Endodermal cell (in vitro differentiated cells): ENCODE measurements at regions not wholly inside any gene's neighbourhood (a gene's known extent, or its start where the extent isn't known, plus 50 kb on each side); places are given as distances from the start of the nearest gene placed in this dataset.
"Not testable (repeated sequence)": the region's sequence is repeated elsewhere in the genome, so short reads cannot be mapped to it uniquely, and the experiment has no call there.

Source experiments
- DNase-seq: peaks from one replicate; pipeline ENCODE4 v3.0.0-alpha.2; 2017
- H3K27ac ChIP-seq: 2 replicates; pipeline ENCODE4 v1.5.1; 2013; ENCODE audit warnings: mild to moderate bottlenecking, low read depth, low read length, moderate library complexity
- H3K27me3 ChIP-seq: 2 replicates; pipeline ENCODE4 v1.6.1; 2013; ENCODE audit warnings: mild to moderate bottlenecking, low read length, moderate library complexity; ENCODE audit not compliant: insufficient read depth, control insufficient read depth, poor library complexity, severe bottlenecking
- H3K36me3 ChIP-seq: 2 replicates; pipeline ENCODE4 v1.7.0; 2013; ENCODE audit warnings: mild to moderate bottlenecking, low read length, moderate library complexity; ENCODE audit not compliant: control insufficient read depth, insufficient read depth
- H3K4me1 ChIP-seq: one replicate; pipeline ENCODE4 v1.7.0; 2013; ENCODE audit warnings: low read length; ENCODE audit not compliant: control insufficient read depth, insufficient read depth
- H3K4me3 ChIP-seq: 2 replicates; pipeline ENCODE4 v1.5.1; 2013; ENCODE audit warnings: mild to moderate bottlenecking, low read length, moderate library complexity
- H3K9ac ChIP-seq: 2 replicates; pipeline ENCODE4 v1.6.1; 2013; ENCODE audit warnings: mild to moderate bottlenecking, low read length, moderate library complexity; ENCODE audit not compliant: poor library complexity, severe bottlenecking; ENCODE audit errors: extremely low read depth
- H3K9me3 ChIP-seq: 2 replicates; pipeline ENCODE4 v1.6.1; 2013; ENCODE audit warnings: mild to moderate bottlenecking, low read length, moderate library complexity; ENCODE audit not compliant: control insufficient read depth
- H3K27ac Mint-ChIP-seq: 2 replicates; pipeline ENCODE4 v1.8.0; 2020; ENCODE audit warnings: mixed read lengths
- H3K27me3 Mint-ChIP-seq: 2 replicates; pipeline ENCODE4 v1.8.0; 2021; ENCODE audit warnings: mild to moderate bottlenecking, mixed read lengths; ENCODE audit not compliant: insufficient read depth
- H3K36me3 Mint-ChIP-seq: 2 replicates; pipeline ENCODE4 v1.8.0; 2020; ENCODE audit warnings: low read depth, mixed read lengths
- H3K4me1 Mint-ChIP-seq: 2 replicates; pipeline ENCODE4 v1.8.0; 2020; ENCODE audit warnings: mixed read lengths
- H3K4me3 Mint-ChIP-seq: 2 replicates; pipeline ENCODE4 v1.8.0; 2020; ENCODE audit warnings: mild to moderate bottlenecking, moderate library complexity, mixed read lengths
- H3K9me3 Mint-ChIP-seq: 2 replicates; pipeline ENCODE4 v1.8.0; 2020; ENCODE audit warnings: mild to moderate bottlenecking, mixed read lengths
- WGBS, 2 experiments: methylation state at CpG; one replicate each; pipeline versions ENCODE4 v1.1.5 to v1.1.7; 2013; ENCODE audit warnings: missing lambda C conversion rate in 2 of 2, mixed read lengths in 1 of 2; ENCODE audit not compliant: insufficient coverage in 1 of 2, insufficient read length in 1 of 2; 5-methylcytosine and 5-hydroxymethylcytosine counted together
- TF ChIP-seq, protein P1 (sequence below): fragments of 200-600 bp; sonication (generic); conservative IDR thresholded peaks from 2 replicates; pipeline ENCODE4 v1.5.0; 2021; ENCODE audit warnings: antibody characterized with exemption, mild to moderate bottlenecking

DNA sequence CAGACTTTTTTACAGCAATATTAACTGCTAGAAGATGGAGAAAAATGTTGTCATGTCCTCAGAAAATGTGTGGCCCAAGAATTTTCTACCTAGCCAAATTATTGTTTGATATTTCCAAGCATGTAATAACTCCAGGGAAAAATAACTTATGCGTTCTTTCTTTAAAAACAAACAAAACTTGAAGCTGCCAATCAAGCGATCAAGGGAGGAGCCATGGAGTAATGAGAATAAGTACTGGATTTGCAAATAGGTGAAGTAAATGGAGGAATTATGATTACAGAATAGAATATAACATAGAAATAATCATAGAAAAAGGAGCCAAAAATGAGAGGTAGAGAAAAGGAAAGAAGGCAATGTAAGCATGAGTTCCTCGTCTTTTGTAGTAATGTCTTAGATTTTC, 225.3 kb downstream of the DLEU7 start:
- Mint-ChIP-seq H3K4me1 (no peaks in the 10 kb centered on the region), H3K36me3 (no peaks in the 10 kb centered on the region), H3K27me3 (peaks cover 24% of the 10 kb centered on the region), H3K4me3 (no peak overlapping the region), H3K9me3 (no peaks in the 10 kb centered on the region), H3K27ac (no peak overlapping the region)
- Histone ChIP-seq H3K36me3 (no peaks in the 10 kb centered on the region), H3K9me3 (no peaks in the 10 kb centered on the region), H3K27me3 (peaks cover 31% of the 10 kb centered on the region), H3K4me3 (no peak overlapping the region), H3K4me1 (no peaks in the 10 kb centered on the region), H3K9ac (no peak overlapping the region), H3K27ac (no peak overlapping the region)
- WGBS, 2 experiments, result 82 to 93% methylated on average over 2 to 3 of the region's 3 CpGs
- TF ChIP-seq, protein P1, sequence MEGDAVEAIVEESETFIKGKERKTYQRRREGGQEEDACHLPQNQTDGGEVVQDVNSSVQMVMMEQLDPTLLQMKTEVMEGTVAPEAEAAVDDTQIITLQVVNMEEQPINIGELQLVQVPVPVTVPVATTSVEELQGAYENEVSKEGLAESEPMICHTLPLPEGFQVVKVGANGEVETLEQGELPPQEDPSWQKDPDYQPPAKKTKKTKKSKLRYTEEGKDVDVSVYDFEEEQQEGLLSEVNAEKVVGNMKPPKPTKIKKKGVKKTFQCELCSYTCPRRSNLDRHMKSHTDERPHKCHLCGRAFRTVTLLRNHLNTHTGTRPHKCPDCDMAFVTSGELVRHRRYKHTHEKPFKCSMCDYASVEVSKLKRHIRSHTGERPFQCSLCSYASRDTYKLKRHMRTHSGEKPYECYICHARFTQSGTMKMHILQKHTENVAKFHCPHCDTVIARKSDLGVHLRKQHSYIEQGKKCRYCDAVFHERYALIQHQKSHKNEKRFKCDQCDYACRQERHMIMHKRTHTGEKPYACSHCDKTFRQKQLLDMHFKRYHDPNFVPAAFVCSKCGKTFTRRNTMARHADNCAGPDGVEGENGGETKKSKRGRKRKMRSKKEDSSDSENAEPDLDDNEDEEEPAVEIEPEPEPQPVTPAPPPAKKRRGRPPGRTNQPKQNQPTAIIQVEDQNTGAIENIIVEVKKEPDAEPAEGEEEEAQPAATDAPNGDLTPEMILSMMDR, result no peak
- no peak for DNase-seq

DNA sequence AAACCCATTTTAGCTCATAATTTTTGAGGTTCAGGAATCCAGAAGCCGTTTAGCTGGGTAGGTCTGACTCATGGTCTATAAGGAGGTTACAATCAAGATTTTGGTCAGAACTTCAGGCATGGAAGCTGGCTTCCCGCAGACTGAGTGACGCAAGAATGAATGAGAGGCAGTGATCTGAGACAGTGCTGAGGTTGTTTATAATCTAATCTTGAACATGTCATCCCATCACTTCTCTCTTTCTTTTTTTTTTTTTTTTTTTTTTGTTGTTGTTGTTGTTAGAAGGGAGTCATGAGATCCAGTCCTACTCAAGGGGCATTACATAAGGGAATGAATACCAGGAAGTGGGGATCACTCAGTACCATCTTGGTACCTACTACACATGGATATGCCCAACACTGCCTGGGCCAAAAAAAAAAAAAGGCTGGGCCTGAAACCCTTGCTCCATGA, 217.4 kb downstream of the DLEU7 start:
- Mint-ChIP-seq H3K4me3 (no peak overlapping the region), H3K27ac (no peak overlapping the region), H3K9me3 (no peaks in the 10 kb centered on the region), H3K36me3 (no peaks in the 10 kb centered on the region), H3K4me1 (no peaks in the 10 kb centered on the region), H3K27me3 (no peaks in the 10 kb centered on the region)
- TF ChIP-seq, protein P1, result no peak
- Histone ChIP-seq H3K27ac (no peak overlapping the region), H3K4me1 (no peaks in the 10 kb centered on the region), H3K9me3 (no peaks in the 10 kb centered on the region), H3K36me3 (no peaks in the 10 kb centered on the region), H3K9ac (no peak overlapping the region), H3K4me3 (no peak overlapping the region), H3K27me3 (no peaks in the 10 kb centered on the region)
- DNase-seq, result no peak
- 93 to 100% methylated on average over 2 to 3 of the region's 3 CpGs for WGBS, 2 experiments

DNA sequence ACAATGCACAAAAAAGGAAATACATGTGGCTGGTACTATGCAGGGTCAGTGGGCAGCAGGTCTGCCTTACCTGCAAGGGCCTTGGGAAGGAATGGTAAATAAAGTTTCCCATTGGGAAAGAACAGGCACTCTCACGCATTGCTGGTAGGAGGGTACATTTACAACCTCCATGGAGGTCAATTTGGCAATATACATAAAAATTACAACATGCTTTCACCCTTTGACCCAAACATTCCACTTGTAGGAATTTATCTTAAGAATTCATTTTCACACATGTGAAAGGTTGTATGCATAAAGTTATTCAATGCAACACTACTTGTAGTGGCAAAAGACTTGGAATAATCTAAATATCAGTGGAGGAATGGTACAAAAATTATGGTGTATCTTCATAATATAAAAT, 216.4 kb downstream of the DLEU7 start:
- H3K27ac Mint-ChIP-seq, result no peak overlapping the region
- Histone ChIP-seq H3K27ac (no peak overlapping the region), H3K27me3 (no peaks in the 10 kb centered on the region), H3K4me1 (no peaks in the 10 kb centered on the region), H3K4me3 (no peak overlapping the region), H3K36me3 (no peaks in the 10 kb centered on the region), H3K9me3 (no peaks in the 10 kb centered on the region), H3K9ac (no peak overlapping the region)
- no peak overlapping the region for H3K4me3 Mint-ChIP-seq
- TF ChIP-seq, protein P1, result no peak
- H3K27me3 Mint-ChIP-seq, result no peaks in the 10 kb centered on the region
- H3K4me1 Mint-ChIP-seq, result no peaks in the 10 kb centered on the region
- H3K9me3 Mint-ChIP-seq, result no peaks in the 10 kb centered on the region
- 82% methylated on average over 1 of the region's 1 CpG; no CpG with 5 or more reads in 1 of the 2 experiments for WGBS, 2 experiments
- DNase-seq, result no peak
- no peaks in the 10 kb centered on the region for H3K36me3 Mint-ChIP-seq

DNA sequence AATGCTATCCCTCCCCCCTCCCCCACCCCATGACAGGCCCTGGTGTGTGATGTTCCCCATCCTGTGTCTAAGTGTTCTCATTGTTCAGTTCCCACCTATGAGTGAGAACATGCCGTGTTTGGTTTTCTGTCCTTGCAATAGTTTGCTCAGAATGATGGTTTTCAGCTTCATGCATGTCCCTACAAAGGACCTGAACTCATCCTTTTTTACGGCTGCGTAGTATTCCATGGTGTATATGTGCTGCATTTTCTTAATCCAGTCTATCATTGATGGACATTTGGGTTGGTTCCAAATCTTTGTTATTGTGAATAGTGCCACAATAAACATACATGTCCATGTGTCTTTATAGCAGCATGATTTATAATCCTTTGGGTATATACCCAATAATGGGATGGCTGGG, 215.0 kb downstream of the DLEU7 start:
- not testable (repeated sequence) for H3K9me3 Mint-ChIP-seq, H3K9me3 ChIP-seq, H3K27me3 Mint-ChIP-seq, H3K4me1 Mint-ChIP-seq, H3K27ac ChIP-seq, H3K9ac ChIP-seq, H3K4me3 ChIP-seq, H3K4me3 Mint-ChIP-seq, DNase-seq, H3K4me1 ChIP-seq, H3K36me3 ChIP-seq, H3K27ac Mint-ChIP-seq, H3K36me3 Mint-ChIP-seq, H3K27me3 ChIP-seq
- WGBS, 2 experiments, result 94 to 98% methylated on average over 3 of the region's 3 CpGs
